SK-N-MC (cell line): ENCODE measurements at regions not wholly inside any gene's neighbourhood (a gene's known extent, or its start where the extent isn't known, plus 50 kb on each side); places are given as distances from the start of the nearest gene placed in this dataset.

Experiments
- EZH2 ChIP-seq: fragments of 200-600 bp; sonication (generic); IDR thresholded peaks from one replicate; pipeline ENCODE4 v1.6.1; 2017; ENCODE audit warnings: antibody characterized with exemption
- FOXP2 ChIP-seq: optimal IDR thresholded peaks from 2 replicates; pipeline ENCODE3; 2011; ENCODE audit warnings: mild to moderate bottlenecking, moderate library complexity; ENCODE audit not compliant: insufficient read depth; ENCODE audit errors: extremely low read length, control extremely low read depth
- POLR2AphosphoS5 ChIP-seq: IDR thresholded peaks from 2 replicates; pipeline ENCODE4 v1.6.1; 2012; ENCODE audit warnings: mild to moderate bottlenecking, low read depth, low read length, borderline replicate concordance

DNA sequence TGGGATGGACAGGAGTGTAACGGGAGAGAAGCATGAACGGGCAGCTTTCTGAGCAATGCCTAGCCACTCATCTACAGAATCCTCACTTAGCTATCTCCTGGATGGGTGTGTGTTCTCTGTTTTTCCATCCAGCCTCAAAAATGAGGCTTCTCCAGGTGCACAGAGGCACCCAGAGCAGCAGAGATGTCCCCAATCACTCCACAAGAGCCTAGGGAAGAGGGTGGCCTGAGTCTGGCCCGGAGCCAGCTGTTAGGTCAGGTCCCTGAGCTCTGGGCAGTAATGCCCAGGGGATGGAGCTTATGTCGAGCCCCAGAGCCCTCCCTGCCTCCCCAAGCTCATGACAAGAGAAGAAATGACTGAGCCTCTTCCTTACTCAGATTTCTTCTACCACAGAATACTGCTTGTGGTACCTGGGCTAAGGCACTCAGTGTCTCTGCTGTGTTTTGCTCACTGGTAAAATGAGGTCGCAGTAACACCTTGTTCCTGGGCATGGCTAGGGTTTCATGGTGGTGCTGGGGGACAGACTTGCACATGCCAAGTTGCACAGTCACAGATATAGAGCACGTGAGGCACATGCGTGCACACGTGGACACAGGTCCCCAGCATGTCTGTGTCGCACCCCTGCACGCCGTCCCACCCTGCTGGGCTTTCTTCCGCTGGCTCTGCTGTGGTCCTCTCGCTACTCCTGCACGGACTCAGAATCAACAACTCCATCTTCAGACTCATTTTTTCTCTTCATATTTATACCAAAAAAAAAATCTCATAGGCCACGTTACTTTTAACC lies 86.6 kb upstream of the SOX1 start:
- no peak for TF ChIP-seq EZH2
- TF ChIP-seq POLR2AphosphoS5 = no peak
- no peak for TF ChIP-seq FOXP2
